Naive thymus-derived CD8-positive, alpha-beta T cell (primary cell): ENCODE measurements at regions not wholly inside any gene's neighbourhood (a gene's known extent, or its start where the extent isn't known, plus 50 kb on each side); places are given as distances from the start of the nearest gene placed in this dataset.
"Not testable (repeated sequence)": the region's sequence is repeated elsewhere in the genome, so short reads cannot be mapped to it uniquely, and the experiment has no call there.

Source experiments
- ATAC-seq, 2 donors: fragments of 150-1000 bp; cut with Tn5 transposase in 1 of 2; sonication (Bioruptor Pico), chemical (Tn5 transposase) in 1 of 2; 1 replicate in 1 of 2; 2 replicates in 1 of 2; pipeline ENCODE4 v1.10.0; 2021; ENCODE audit warnings: mild to moderate bottlenecking in 2 of 2, moderate library complexity in 2 of 2
- POLR2A ChIA-PET: fragments of 350-600 bp; sonication (Branson Sonifier 250); formaldehyde crosslinking; loops from one replicate; lab custom pipeline; 2021; ENCODE audit warnings: antibody characterized with exemption; lab: Charles Lee
- DNase-seq, 10 donors: peaks; one replicate each; pipeline versions ENCODE4 v3.0.0 to v3.0.0-alpha.2; 2020 to 2022
- H3K27ac Mint-ChIP-seq, 10 donors: one replicate each; pipeline ENCODE4 v1.8.0; 2020 to 2022; ENCODE audit warnings: mild to moderate bottlenecking in 10 of 10, mixed read lengths in 10 of 10, moderate library complexity in 4 of 10, inconsistent platforms in 1 of 10
- H3K27me3 Mint-ChIP-seq, 5 donors: one replicate each; pipeline ENCODE4 v1.8.0; 2021 to 2022; ENCODE audit warnings: mixed read lengths in 5 of 5
- H3K36me3 Mint-ChIP-seq, 3 donors: one replicate each; pipeline ENCODE4 v1.8.0; 2020 to 2022; ENCODE audit warnings: mixed read lengths in 3 of 3, mild to moderate bottlenecking in 2 of 3, inconsistent platforms in 1 of 3
- H3K4me1 Mint-ChIP-seq, 4 donors: one replicate each; pipeline ENCODE4 v1.8.0; 2021 to 2022; ENCODE audit warnings: mixed read lengths in 4 of 4
- H3K4me3 Mint-ChIP-seq, 10 donors: one replicate each; pipeline ENCODE4 v1.8.0; 2020 to 2022; ENCODE audit warnings: mild to moderate bottlenecking in 10 of 10, mixed read lengths in 10 of 10, moderate library complexity in 6 of 10, inconsistent platforms in 1 of 10
- H3K9me3 Mint-ChIP-seq, 9 donors: one replicate each; pipeline ENCODE4 v1.8.0; 2020 to 2022; ENCODE audit warnings: mixed read lengths in 9 of 9, mild to moderate bottlenecking in 3 of 9, inconsistent platforms in 1 of 9, moderate library complexity in 1 of 9

DNA sequence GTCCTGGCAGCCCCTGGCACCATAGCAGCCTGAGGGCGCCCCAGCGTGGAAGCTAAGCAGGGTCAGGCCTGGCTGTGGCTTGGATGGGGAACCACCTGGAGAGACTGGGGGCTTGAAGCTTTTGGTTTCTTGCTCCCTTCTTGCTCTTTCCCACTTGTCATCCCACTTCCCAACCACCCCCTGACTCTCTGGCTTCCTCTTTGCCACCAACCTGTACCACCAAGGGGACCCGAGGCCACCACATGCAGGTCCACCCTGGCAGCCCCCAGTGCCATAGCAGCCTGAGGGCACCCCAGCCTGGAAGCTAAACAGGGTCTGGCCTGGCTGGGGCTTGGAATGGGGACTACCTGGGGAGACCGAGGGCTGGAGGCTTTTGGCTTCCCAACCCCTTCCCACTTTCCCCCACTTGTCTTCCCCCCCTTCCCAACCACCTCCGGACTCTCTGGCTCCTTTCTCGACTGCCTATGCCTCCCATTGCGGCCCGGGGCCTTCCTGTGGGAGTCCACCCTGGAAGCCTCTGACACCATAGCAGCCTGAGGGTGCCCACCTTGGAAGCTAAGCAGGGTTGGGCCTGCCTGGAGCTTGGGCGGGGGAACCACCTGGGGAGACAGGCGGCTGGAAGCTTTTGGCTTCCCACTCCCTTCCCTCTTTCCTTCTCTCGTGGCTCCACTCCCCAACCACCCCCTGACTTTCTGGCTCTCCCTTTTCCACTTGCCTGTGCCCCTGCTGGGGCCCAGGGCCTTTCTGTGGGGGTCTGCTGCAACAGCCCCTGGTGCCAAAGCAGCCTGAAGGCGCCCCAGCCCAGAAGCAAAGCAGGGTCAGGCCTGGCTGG, 2294.4 kb downstream of the TP53TG3F start:
- no peak overlapping the region for H3K27ac Mint-ChIP-seq
- ATAC-seq: no peak
- no peak overlapping the region for H3K4me3 Mint-ChIP-seq
- DNase-seq: no peak
- peaks cover 0 to 1% (median 0%) of the 10 kb centered on the region in 4 donors for H3K4me1 Mint-ChIP-seq
- peaks cover 0 to 5% (median 3%) of the 10 kb centered on the region in 3 donors for H3K36me3 Mint-ChIP-seq
- peaks cover 0 to 57% (median 22%) of the 10 kb centered on the region in 9 donors for H3K9me3 Mint-ChIP-seq
- H3K27me3 Mint-ChIP-seq: peaks cover 0 to 8% (median 0%) of the 10 kb centered on the region in 5 donors
- POLR2A ChIA-PET: no interaction called here

DNA sequence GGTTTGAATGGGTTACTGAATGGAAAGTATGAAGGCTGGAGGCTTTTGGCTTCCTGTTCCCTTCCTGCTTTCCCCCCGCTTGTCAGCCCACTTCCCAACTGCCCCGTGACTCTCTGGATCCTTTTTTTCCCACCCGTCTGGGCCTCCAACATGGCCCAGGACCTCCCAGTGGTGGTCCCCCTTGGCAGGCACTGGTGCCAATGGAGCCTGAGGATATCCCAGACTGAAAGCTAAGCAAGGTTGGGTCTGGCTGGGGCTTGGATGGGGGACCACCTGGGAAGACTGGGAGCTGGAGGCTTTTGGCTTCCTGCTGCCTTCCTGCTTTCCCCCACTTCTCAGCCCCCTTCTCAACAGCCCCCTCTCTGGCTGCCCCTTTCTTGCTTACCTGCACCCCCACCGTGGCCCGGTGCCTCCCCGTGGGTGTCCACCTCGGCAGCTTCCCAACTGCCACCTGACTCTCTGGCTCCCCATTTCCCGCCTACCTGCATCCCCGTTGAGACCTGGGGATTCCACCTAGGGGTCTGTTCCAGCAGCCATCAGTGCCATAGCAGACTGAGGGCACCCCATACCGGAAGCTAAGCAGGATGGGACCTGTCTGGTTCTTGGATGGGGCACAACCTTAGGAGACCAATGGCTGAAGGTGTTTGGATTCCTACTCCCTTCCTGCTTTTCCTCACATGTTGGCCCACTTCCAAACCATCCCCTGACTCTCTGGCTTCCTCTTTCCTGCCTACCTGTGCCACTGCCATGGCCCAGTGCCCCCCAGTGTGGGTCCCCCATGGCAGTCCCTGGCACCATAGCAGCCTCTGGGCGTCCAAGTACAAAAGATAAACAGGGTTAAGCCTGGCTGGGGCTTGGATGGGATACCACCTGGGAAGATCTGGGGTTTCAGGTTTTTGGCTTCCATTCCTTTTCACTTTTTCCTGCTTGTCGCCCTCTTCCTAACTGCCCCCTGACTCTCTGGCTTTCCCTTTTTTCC, 2295.3 kb downstream of the TP53TG3F start:
- POLR2A ChIA-PET: no interaction called here
- peaks cover 0 to 53% (median 19%) of the 10 kb centered on the region in 9 donors for H3K9me3 Mint-ChIP-seq
- no peak overlapping the region for H3K4me3 Mint-ChIP-seq
- H3K27me3 Mint-ChIP-seq: peaks cover 0 to 8% (median 0%) of the 10 kb centered on the region in 5 donors
- DNase-seq: no peak
- no peak for ATAC-seq
- H3K36me3 Mint-ChIP-seq: peaks cover 0 to 5% (median 3%) of the 10 kb centered on the region in 3 donors
- H3K4me1 Mint-ChIP-seq: peaks cover 0 to 1% (median 0%) of the 10 kb centered on the region in 4 donors
- H3K27ac Mint-ChIP-seq: peak overlapping the region in 1 of 10 donors; percentile 29

DNA sequence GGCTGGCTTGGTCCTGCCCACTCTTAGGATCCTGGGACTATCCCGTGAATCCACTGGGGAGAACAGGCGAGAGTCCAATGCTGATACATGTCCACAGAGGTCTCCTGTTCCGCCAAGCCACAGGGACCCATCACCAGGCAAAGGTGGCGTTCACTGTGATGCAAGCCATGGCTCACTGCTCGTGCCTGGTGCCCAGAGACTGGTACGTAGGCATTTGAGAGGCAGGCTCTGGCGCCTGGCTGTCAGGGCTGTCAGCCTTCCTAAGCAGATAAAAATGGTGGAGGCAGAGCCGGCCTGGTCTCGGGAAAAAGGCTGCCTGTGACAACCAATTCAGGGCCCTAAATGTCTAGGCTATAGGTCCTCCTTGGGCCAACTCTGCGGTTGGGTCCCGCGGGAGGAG, 2329.0 kb downstream of the TP53TG3F start:
- no peak for DNase-seq
- Mint-ChIP-seq H3K27me3 (no peaks in the 10 kb centered on the region), H3K27ac (no peak overlapping the region), H3K9me3 (peaks cover 0 to 75% (median 43%) of the 10 kb centered on the region in 9 donors), H3K36me3 (peaks cover 0 to 26% (median 0%) of the 10 kb centered on the region in 3 donors), H3K4me1 (no peaks in the 10 kb centered on the region), H3K4me3 (no peak overlapping the region)
- POLR2A ChIA-PET: no interaction called here
- no peak for ATAC-seq

DNA sequence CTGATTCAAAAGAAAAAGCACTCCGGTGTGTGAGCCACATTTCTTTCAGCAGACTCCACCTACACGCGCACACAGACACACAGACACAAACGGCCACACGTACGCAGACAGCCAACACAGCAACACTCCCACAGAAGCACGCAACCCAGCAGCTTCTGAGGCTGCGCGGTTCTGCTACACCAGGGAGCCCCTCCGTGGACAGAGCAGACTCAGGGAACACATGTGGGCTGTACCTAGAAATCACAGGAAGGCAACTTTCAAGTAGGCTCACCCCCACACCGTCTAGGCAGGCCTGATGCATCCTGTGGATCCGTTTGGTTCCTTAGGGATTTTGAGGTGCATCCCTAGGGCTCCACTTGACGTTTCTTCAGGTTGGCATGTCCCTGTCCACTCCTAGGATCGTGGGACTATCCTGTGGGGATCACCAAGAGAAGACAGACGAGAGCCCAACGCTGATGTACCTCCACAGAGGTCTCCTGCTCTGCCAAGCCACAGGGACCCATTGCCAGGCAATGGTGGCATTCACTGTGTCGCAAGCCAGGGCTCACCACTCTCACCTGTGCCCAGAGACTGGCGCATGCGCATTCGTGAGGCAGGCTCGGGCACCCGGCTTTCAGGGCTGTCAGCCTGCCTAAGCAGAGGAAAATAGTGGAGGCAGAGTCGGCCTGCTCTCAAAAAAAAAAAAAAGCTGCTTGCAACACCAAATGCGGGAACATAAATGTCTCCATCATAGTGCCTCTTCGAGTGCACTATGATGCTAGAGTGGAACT, 2333.3 kb downstream of the TP53TG3F start:
- Mint-ChIP-seq H3K36me3 (peaks cover 0 to 8% (median 0%) of the 10 kb centered on the region in 3 donors), H3K27me3 (no peaks in the 10 kb centered on the region), H3K4me1 (no peaks in the 10 kb centered on the region), H3K9me3 (peaks cover 6 to 75% (median 34%) of the 10 kb centered on the region in 9 donors), H3K27ac (no peak overlapping the region), H3K4me3 (no peak overlapping the region)
- POLR2A ChIA-PET: no interaction called here
- DNase-seq (no peak), ATAC-seq (no peak)

DNA sequence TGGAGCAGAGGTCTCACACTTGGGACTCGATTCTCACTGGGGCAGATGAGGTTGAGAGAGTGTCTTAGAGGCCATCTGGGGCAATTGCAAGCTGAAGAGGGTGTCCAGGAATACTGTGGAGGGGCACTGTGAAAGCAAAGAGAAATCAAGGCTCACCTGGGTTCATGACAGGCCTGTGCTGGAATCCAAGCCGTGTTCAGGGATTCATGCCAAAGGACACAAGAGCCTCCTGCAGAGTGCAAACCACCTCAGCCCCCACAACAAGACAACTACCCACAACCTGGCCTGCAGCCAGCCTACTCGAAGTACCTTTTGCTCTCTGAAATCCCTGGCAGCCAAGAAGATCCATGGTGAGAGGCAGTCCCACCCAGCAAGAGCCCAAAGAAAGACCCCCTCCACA, 2334.2 kb downstream of the TP53TG3F start:
- POLR2A ChIA-PET: no interaction called here

DNA sequence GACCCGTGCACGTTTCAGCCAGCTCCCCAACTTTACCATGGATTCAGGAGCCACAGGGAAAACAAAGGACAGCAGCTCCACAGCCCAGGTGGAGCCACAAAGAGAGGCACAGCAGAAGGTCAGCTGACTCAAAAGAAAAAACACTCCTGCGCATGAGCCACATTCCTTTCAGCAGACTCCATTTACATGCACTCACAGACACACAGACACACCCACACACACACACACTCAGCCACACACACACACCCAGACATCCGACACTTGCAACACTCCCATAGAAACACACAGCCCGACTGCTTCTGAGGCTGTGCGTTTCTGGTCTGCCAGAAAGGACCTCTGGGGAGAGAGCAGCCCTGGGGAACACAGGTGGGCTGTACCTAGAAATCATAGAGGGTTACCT, 2335.5 kb downstream of the TP53TG3F start:
- H3K4me3 Mint-ChIP-seq: no peak overlapping the region
- POLR2A ChIA-PET: no interaction called here
- H3K9me3 Mint-ChIP-seq: peaks cover 7 to 81% (median 32%) of the 10 kb centered on the region in 9 donors

More for the DNA sequence above, 2334.2 kb downstream of the TP53TG3F start:
- no peaks in the 10 kb centered on the region for H3K27me3 Mint-ChIP-seq
- H3K4me1 Mint-ChIP-seq: no peaks in the 10 kb centered on the region
- H3K36me3 Mint-ChIP-seq: peaks cover 0 to 8% (median 0%) of the 10 kb centered on the region in 3 donors
- H3K27ac Mint-ChIP-seq: no peak overlapping the region
- no peak for ATAC-seq
- H3K9me3 Mint-ChIP-seq: peaks cover 7 to 78% (median 32%) of the 10 kb centered on the region in 9 donors
- no peak for DNase-seq
- H3K4me3 Mint-ChIP-seq: no peak overlapping the region

DNA sequence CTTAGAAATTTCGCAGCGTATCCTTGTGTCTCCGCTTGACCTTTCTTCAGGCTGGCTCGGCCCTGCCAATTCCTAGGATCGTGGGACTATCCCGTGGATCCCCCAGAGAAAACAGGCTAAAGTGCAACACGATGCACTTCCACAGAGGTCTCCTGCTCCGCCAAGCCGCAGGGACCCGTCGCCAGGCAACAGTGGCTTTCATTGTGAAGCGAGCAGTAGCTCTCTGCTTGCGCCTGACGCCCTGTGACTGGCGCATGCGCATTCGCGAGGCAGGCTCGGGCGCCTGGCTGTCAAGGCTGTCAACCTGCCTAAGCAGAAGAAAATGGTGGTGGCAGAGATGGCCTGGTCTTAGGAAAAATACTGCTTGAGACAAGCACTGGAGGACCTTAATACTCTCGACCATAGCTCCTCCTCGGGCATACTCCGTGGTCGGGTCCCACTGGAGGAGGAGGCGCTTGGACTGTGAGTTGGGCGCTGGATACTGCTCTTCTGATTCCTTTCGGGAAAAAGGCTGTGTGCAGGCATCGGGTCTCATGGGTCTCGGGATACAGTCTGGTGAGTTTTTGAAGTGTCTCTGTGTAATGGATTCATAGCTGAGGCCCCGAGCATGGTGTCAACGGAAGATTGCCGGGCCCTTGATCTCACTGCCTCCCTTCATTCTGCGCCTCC, 2336.1 kb downstream of the TP53TG3F start:
- ATAC-seq (no peak), DNase-seq (no peak)
- no peak overlapping the region for H3K27ac Mint-ChIP-seq
- H3K27me3 Mint-ChIP-seq: no peaks in the 10 kb centered on the region
- H3K36me3 Mint-ChIP-seq: peaks cover 0 to 10% (median 0%) of the 10 kb centered on the region in 3 donors
- H3K9me3 Mint-ChIP-seq: peaks cover 7 to 87% (median 32%) of the 10 kb centered on the region in 9 donors
- POLR2A ChIA-PET: no interaction called here
- H3K4me3 Mint-ChIP-seq: no peak overlapping the region
- no peaks in the 10 kb centered on the region for H3K4me1 Mint-ChIP-seq

More for the DNA sequence above, 2335.5 kb downstream of the TP53TG3F start:
- no peaks in the 10 kb centered on the region for H3K27me3 Mint-ChIP-seq
- no peak overlapping the region for H3K27ac Mint-ChIP-seq
- no peaks in the 10 kb centered on the region for H3K4me1 Mint-ChIP-seq
- H3K36me3 Mint-ChIP-seq: peaks cover 0 to 10% (median 0%) of the 10 kb centered on the region in 3 donors
- no peak for ATAC-seq
- DNase-seq: no peak

DNA sequence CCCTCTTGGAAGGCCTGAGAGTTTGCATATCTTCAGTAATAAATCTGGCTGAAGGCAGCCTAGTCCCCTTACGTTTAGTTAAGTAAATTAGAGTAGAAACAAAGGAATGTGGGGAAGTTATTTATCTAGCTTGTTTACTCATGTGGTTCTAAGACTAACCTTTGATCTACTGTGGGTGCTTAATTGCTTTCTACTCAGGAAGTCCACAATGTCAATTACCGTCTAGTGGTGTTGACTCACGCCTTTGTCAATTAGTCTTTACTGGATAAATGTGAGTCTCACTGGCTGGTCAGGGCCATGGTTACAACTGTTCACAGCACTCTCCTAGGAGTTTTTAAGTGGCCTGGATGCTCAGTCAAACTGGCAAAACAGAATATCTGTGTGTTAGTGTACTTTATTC, 2338.4 kb downstream of the TP53TG3F start:
- peaks cover 11 to 79% (median 32%) of the 10 kb centered on the region in 9 donors for H3K9me3 Mint-ChIP-seq
- DNase-seq (no peak), ATAC-seq (no peak)
- H3K4me3 Mint-ChIP-seq: no peak overlapping the region
- peaks cover 0 to 10% (median 0%) of the 10 kb centered on the region in 3 donors for H3K36me3 Mint-ChIP-seq
- no peaks in the 10 kb centered on the region for H3K4me1 Mint-ChIP-seq
- POLR2A ChIA-PET: no interaction called here
- H3K27ac Mint-ChIP-seq: no peak overlapping the region
- no peaks in the 10 kb centered on the region for H3K27me3 Mint-ChIP-seq

DNA sequence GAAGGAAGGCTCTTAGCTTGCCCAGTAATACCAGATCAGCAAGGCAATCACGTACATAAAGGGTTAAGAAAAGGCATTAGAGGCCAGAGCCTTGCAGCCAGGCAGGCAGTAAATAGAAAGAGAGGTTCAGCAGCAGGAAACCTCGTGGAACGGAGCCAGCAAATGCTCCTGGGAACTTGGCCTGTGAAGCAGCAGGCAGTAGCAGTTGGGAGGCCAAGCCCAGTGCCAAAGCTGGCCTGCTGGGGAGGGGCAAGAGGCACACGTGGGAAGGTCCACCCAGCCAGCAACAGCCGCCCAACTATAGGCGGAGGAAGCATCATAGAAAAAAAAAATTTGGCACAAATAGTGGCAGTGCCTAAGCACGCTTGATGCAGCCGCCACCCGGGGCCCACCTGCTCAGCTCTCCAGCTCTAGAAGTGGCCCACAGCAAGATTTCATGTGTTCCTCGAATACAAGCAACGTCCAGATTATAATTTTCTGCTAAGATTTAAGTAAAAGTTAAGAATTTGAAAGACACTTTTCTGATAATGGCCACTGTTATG, 2339.5 kb downstream of the TP53TG3F start:
- H3K36me3 Mint-ChIP-seq: peaks cover 0 to 10% (median 0%) of the 10 kb centered on the region in 3 donors
- H3K4me3 Mint-ChIP-seq: no peak overlapping the region
- H3K9me3 Mint-ChIP-seq: peaks cover 12 to 77% (median 32%) of the 10 kb centered on the region in 9 donors
- POLR2A ChIA-PET: no interaction called here
- no peaks in the 10 kb centered on the region for H3K27me3 Mint-ChIP-seq
- no peaks in the 10 kb centered on the region for H3K4me1 Mint-ChIP-seq
- no peak for ATAC-seq
- DNase-seq: no peak
- H3K27ac Mint-ChIP-seq: no peak overlapping the region

DNA sequence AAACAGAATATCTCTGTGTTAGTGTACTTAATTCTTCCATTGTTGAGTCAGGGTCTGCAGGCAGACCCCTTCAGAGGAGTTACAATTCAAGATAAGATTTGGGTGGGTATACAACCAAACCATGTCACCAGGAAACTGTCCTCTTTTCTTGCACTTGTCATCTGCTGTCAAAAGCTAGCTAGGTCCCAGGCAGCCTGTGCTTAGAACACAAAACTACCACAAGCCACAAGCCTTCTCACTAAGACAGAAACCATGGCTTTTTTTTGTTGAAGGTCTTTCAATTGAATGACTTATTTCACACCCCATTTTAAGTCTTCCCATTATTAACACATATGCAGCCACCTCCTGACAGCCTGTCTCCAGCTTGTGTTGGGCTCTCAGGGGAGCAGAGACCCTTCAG, 2345.1 kb downstream of the TP53TG3F start:
- ATAC-seq, H3K27me3 Mint-ChIP-seq, H3K4me1 Mint-ChIP-seq, H3K27ac Mint-ChIP-seq, DNase-seq, POLR2A ChIA-PET, H3K36me3 Mint-ChIP-seq, H3K4me3 Mint-ChIP-seq: not testable (repeated sequence)
- H3K9me3 Mint-ChIP-seq: peaks cover 12 to 52% (median 27%) of the 10 kb centered on the region in 9 donors

DNA sequence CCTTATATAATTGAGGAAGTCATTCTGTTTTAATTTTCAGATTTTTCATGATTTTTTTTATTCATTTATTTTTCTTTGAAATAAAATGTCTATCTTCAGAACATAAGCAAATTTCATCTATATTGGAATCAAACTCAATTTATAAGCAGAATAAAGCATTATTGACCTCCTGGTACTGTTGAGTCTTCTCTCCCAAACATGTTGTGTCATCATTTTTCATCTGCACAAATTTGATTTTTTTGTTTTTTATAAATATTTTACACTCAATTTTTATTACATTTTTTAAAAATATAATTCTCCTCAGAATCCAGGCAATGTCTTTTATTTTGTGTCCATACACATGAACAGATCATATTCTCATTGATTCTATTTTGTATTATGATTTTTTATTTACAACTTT, 2363.9 kb downstream of the TP53TG3F start:
- ATAC-seq (no peak), DNase-seq (no peak)
- POLR2A ChIA-PET: no interaction called here
- Mint-ChIP-seq H3K27me3 (no peaks in the 10 kb centered on the region), H3K27ac (no peak overlapping the region), H3K4me3 (no peak overlapping the region), H3K9me3 (peaks cover 3 to 58% (median 19%) of the 10 kb centered on the region in 9 donors), H3K4me1 (no peaks in the 10 kb centered on the region), H3K36me3 (no peaks in the 10 kb centered on the region)
